Lower leg skin (tissue), 3 donors: ENCODE measurements at regions not wholly inside any gene's neighbourhood (a gene's known extent, or its start where the extent isn't known, plus 50 kb on each side); places are given as distances from the start of the nearest gene placed in this dataset.

Experiments used
- POLR2A ChIP-seq, 2 donors: fragments of 450-650 bp; IDR thresholded peaks; one replicate each; pipeline ENCODE4 v1.6.1; 2016 to 2017; ENCODE audit warnings: antibody characterized with exemption in 2 of 2, mild to moderate bottlenecking in 1 of 2, moderate library complexity in 1 of 2
- TF ChIP-seq, protein P1 (sequence below), 3 donors: fragments of 450-650 bp; IDR thresholded peaks; one replicate each; pipeline ENCODE4 v1.5.1; 2016; ENCODE audit warnings: antibody characterized with exemption in 3 of 3, mild to moderate bottlenecking in 3 of 3, moderate library complexity in 2 of 3

DNA sequence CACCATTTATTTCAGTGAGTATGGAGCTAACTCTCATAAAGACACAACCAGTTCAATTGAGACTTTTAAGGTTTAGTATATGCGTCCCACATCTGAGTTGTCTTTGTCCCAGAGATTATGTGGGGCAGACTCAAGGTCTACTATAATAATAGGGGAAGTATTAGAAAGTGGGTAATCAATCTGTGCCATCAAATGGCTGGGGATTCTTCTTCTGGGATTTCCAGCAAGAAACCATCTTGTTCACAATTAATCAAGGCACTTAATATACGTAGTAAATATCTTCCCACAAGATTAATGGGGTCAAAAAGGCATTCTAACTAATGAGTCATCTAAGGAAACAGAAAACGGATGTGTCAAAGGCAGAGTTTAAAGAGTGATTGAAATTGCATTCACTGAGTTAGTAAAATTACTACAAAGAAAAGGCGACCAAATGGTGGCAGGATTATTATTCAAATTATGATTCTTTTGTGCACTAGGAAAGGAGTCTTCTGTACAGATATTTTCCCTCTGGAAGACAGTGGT is 179.8 kb upstream of the REG3G start:
- TF ChIP-seq, protein P1, sequence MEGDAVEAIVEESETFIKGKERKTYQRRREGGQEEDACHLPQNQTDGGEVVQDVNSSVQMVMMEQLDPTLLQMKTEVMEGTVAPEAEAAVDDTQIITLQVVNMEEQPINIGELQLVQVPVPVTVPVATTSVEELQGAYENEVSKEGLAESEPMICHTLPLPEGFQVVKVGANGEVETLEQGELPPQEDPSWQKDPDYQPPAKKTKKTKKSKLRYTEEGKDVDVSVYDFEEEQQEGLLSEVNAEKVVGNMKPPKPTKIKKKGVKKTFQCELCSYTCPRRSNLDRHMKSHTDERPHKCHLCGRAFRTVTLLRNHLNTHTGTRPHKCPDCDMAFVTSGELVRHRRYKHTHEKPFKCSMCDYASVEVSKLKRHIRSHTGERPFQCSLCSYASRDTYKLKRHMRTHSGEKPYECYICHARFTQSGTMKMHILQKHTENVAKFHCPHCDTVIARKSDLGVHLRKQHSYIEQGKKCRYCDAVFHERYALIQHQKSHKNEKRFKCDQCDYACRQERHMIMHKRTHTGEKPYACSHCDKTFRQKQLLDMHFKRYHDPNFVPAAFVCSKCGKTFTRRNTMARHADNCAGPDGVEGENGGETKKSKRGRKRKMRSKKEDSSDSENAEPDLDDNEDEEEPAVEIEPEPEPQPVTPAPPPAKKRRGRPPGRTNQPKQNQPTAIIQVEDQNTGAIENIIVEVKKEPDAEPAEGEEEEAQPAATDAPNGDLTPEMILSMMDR (IDR thresholded peaks at IDR 0.05) = no peak
- no peak for TF ChIP-seq POLR2A (IDR thresholded peaks at IDR 0.05)
